Ecto neural progenitor cell (in vitro differentiated cells): ENCODE measurements at regions not wholly inside any gene's neighbourhood (a gene's known extent, or its start where the extent isn't known, plus 50 kb on each side); places are given as distances from the start of the nearest gene placed in this dataset.
"Not testable (repeated sequence)": the region's sequence is repeated elsewhere in the genome, so short reads cannot be mapped to it uniquely, and the experiment has no call there.

Experiments used
- DNase-seq: peaks from one replicate; pipeline ENCODE4 v3.0.0-alpha.2; 2018; ENCODE audit warnings: low spot score

DNA sequence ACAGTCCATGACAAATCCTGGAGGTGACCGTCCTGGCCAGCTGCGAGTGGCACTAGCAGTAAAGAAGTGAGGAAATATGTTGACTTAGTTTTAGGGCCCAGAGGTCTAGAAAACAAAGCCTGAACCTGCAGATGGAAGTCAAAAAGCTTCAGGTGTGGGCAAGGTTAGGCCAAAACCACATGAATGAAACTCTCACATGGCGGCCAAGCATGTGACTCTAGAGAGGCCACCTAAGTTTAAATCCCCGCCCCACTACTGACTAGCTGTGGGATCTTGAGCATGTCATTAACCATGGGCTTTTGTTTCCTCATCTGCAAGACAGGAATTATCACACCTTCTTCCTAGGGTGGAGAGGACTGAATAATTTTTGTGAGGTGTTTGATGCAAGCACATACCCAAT is 148.2 kb upstream of the DAB1 start:
- no peak for DNase-seq

GRCh38 chr1:57558066-57558465 is 134.2 kb upstream of the DAB1 start:
- not testable (repeated sequence) for DNase-seq

DNA sequence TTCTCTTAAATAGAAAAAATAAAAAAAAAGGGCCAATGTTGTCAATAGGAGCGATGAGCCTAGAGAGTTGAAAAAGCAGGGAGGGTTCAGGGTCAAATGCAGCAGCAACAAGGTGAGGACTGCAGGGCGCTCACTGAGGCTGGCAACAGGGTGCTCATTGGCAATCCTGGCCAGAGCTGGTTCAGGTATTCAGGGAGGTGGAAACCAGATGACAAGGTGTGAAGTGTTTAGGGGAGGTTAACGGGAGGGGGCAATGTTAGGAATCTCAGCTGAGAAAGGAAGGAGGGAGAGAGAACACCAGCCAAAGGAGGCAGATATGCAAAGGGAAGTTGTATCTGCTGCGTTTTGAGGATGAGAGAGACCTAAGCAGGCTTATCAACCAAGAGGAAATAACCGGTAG is 129.8 kb upstream of the DAB1 start:
- DNase-seq: no peak

- DNase-seq: no peak
These were observed 127.6 kb upstream of the DAB1 start for GRCh38 chr1:57551476-57551875.

- DNase-seq: no peak
These were observed 126.2 kb upstream of the DAB1 start for GRCh38 chr1:57550092-57550491.

DNA sequence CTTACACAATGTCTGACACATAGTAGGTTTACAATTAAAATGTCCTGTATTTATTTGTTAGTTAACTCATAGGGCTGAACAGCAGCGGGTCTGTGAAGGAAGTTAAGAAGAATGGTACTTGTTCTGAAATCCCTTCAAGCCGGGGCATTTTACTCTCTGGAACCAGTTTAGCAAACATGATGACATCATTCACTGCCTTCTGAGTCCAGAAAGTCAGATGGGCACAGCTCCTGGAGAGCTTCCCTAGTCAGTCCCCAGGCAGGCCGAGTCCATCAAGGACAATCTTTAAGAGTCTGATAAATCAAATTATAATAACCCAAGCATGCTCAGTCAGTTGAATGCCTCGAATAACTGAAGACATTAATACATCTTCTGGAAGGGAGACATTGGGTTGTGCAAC is 125.4 kb upstream of the DAB1 start:
- DNase-seq: no peak

DNA sequence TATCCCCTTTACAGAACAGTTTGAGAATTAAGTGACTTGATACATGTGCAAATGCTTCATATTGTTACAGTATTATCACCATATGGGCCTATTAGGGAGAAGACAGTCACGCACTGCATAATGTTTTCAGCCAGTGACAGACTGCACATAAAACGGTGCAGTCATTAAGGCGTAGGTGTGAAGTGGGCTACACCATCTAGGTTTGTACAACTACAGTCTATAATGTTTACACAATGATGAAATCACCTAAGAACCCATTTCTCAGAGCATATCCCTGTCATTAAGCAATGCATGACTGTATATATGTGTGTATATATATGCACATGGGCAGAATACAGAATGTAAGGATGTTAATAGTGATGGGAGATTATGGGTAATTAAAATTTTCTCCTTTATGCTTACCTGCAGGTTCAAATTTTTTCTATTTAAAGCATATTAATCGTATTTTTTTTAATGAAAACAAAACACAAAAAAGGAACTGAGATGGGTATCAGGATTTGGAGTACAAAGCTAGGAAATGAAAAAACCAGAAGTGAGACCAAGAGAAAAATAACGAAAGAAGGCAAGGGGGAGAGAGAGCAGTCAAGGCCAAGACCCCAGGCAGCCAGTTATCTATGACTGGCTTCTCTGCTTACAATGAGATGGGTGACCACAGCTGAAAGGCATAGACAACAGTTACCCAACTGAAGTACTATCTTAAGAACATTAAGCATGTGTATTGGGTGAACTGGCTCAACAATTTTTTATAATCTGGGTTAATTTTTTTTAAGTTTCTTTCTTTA is 122.9 kb upstream of the DAB1 start:
- DNase-seq: no peak

DNA sequence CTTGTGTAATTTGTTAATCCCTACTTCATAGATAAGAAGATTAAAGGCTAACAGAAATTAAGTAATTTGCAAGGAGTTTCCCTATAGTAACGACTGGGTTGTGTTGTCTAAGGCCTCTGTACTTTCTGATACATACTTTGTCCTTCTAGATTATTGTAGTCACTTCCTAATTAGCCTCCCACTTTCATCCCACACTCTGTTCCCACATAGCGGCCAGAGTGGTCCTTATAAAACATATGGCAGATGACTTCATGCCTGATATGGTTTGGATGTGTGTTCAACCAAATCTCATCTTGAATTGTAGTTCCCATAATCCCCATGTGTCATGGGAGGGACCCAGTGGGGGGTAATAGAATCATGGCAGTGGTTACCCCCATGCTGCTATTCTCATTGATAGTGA is 120.5 kb upstream of the DAB1 start:
- no peak for DNase-seq

DNA sequence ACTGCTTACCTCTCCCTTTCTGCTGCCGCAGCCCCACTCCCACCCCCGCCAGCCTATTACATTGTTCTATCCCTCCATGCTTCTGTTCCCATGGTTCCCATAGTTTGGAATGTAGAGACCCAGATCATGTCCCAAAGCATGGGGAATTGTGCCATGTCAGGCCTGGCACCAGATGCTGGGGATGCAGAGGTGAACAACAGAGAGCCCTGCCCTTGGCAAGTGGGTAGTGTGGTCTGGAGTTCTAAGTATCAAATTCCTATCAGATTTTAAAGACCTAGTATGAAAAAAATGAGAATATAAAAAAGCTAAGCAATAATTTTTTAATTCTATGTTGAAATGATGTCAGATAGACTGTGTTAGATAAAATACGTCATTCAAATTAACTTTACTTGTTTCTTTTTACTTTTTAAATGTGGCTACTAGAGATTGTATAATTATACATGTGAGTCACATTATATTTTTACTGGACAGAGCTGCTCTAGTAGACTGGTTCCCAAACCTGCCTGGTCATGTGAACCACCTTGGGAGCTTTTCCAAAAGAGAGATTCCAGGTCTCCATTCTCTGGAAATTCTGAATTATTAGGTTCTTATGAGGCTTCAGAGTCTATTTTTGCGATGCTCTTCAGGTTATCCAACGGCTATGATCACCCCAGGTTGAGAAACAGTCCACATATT is 113.0 kb upstream of the DAB1 start:
- DNase-seq: no peak

DNA sequence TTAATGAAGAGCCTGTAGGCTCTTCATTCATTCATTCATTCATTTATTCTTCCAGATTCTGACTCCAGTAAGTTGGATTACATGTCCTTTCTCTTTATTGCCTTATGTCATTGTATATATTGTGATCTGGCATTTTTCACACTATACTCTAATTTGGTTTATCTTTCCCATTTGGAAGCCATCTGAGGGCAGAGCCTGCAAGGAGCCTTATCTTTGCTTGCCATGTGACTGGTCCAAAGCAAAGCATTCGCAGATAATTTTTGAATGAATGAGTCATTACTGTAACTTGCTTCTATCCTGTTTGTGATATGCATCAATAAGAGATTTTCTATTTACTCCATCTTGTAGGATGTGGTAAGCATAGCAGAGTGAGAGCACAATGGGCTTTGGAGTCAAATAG is 108.4 kb upstream of the DAB1 start:
- DNase-seq: no peak

- DNase-seq: not testable (repeated sequence)
These were observed 107.0 kb upstream of the DAB1 start for GRCh38 chr1:57530911-57531260.

- no peak for DNase-seq
These were observed 106.5 kb upstream of the DAB1 start for GRCh38 chr1:57530206-57530910.

DNA sequence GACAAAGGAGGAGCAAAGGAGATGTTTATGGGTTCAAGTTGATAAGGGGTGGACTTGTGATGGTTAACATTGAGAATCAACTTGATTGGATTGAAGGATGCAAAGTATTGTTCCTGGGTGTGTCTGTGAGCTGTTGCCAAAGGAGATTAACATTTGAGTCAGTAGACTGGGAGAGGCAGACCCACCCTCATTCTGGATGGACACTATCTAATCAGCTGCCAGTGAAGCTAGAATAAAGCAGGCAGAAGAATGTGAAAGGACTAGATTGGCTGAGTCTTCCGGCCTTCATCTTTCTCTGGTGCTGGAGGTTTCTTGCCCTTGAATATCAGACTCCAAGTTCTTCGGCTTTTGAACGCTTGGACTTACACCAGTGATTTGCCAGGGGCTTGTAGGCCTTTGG is 98.7 kb upstream of the DAB1 start:
- DNase-seq: no peak

GRCh38 chr1:57520743-57521515 is 97.1 kb upstream of the DAB1 start:
- no peak for DNase-seq

DNA sequence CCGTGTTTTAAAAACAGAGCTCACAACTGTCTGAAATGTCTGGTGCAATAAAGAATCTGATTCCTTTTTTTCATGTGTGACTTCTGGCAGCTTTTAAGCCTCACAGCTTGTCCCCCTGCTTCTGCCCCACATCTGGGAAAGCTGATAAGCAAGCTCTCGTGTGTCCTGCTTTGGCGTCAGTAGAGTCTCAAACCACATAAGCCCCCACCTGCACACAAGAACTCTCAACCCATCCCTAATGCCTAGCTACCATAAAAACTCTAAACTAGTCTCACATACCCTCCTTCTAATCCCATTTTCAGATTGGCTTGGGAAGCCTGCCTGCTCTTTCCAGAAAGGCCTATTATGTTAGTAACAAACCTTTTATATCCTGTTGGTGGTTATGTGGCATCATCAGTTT is 94.6 kb upstream of the DAB1 start:
- no peak for DNase-seq

- DNase-seq: no peak
These were observed 93.9 kb upstream of the DAB1 start for GRCh38 chr1:57517587-57518374.

- no peak for DNase-seq
These were observed 88.5 kb upstream of the DAB1 start for GRCh38 chr1:57512386-57512785.

DNA sequence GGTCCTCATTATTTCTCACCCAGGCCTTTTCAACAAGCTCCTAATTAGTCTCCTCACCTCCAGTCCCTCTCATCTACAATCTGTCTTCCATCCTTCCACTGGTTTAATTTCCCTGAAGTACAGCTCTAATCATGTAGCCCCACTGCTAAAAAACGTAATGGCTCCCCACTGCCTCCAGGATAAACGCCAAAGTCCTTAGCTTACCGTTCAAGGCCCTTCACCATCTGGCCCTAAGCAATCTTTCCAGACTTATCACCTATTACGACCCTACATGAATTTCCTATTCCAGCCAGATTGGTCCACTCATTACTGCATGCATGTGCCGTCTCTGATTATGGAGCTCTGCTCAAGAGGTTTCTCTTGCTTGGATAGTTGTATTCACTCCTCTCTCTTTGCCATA is 83.1 kb upstream of the DAB1 start:
- DNase-seq: no peak

DNA sequence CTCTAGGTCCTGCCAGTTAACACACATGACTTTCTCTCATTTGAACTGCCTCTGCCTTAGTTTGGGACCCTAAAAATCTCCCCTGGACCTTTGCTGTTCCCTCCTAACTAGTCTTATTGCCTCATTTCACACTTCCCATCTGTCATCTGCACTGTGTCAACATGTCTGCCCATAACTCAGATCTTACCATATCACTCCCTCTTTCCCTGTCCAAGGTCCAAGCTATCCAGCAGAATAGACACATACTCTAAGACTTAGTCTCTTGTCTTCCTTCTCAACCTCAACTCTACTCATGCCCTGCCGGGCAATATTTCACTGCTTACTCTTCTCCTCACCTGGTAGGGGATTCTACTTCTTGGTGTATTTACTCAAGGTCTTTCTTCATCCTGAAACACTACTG is 79.5 kb upstream of the DAB1 start:
- no peak for DNase-seq

DNA sequence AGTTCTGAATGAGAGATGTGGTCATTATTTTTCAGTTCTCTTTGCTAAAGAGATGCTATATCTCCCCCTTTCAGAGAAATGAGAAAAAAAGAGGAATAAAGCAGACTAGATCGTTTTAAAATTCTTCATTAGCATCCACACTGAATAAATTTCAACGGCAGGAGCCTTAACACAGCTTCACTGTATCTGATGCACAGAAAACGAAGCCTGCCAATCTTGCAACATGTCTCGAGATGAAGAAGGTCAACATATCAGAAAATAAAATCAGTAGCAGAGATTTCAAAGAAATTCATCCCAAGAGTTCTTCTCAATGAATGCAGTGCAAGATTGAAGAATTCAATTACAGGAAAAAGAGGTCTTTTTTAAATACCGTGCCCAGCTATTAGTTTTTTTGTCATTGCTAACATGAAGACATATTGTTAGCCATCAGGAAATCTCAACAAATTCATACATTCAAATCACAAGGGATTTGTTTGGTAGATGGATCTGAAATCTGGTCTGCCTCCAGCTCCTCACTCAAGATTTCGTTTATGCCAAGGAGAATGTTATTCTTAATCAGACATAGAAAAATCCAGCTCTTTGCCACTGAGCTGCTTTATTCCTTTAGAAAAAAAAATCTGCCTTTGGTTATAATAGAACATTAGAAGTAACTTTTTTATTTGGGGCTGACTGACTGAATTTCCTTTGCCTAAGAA is 76.4 kb upstream of the DAB1 start:
- DNase-seq: no peak

DNA sequence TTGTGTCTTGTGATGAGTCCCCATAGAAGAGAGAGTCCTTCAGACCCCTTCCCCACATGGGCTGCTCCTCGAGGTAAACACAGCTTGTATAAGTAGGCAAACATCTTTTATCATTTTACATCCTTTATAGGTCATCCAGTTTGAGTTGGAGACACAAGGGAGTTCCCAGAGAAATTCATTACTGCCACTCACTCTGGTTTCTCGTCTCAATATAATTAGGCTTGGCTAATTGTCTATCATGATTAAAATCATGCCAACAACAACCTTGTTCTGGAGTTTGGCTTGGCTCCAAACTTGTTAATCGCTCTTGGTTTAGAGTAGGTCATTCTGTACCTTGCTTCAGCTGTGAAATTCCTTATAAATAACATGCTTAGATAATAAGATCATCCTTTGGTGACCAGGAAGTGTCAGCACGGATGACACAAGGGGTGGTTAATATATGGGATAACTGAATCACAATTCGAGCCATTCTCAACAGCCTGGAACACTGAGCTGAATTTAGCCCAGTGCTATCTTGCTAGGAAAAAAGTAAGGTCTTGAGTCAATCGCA is 70.7 kb upstream of the DAB1 start:
- no peak for DNase-seq
